HepG2 (cell line): ENCODE measurements at regions not wholly inside any gene's neighbourhood (a gene's known extent, or its start where the extent isn't known, plus 50 kb on each side); places are given as distances from the start of the nearest gene placed in this dataset.

ENCODE experiments used
- ATAC-seq: fragments of 200-7000 bp; cut with Tn5 transposase; 3 replicates; pipeline ENCODE4 v1.9.1; 2020; ENCODE audit warnings: mild to moderate bottlenecking, moderate library complexity
- BruUV-seq: library from RNA; stranded (reverse); fragments of 400-500 nt; replicated peaks from 2 replicates; lab custom pipeline; 2021; lab: Mats Ljungman, UMichigan
- CTCF ChIA-PET: fragments of 300-600 bp; formaldehyde crosslinking; extraction: SDS; loops from one replicate; lab custom pipeline; 2021; ENCODE audit warnings: low total read pairs, inconsistent platforms, low intra/inter-chr PET ratio; lab: Yijun Ruan, JAX
- POLR2A ChIA-PET: fragments of 350-600 bp; sonication (Branson Sonifier 250); formaldehyde crosslinking; loops from one replicate; lab custom pipeline; 2020; ENCODE audit warnings: antibody characterized with exemption, inconsistent platforms; lab: Yijun Ruan, JAX
- DNase-seq: peaks from one replicate; pipeline ENCODE4 v3.0.0-alpha.2; 2015; ENCODE audit warnings: low spot score
- FAIRE-seq: peaks from 3 replicates; lab custom pipeline; 2011; peaks lifted over from hg19 to GRCh38; lab: Jason Lieb, UNC
- H2AFZ ChIP-seq: one replicate; pipeline ENCODE4 v1.6.1; 2011; ENCODE audit warnings: low read length, inconsistent platforms
- H3K27ac ChIP-seq: fragments of 300-600 bp; 3 replicates; pipeline ENCODE4 v1.8.0; 2011; ENCODE audit warnings: mixed run types, mild to moderate bottlenecking, mixed read lengths, low read length, inconsistent platforms; ENCODE audit not compliant: insufficient read depth; ENCODE audit errors: extremely low read length
- H3K27me3 ChIP-seq, 2 experiments: fragments of 200-600 bp in 1 of 2; 2 replicates in 1 of 2; 3 replicates in 1 of 2; pipeline versions ENCODE4 v1.6.0 to v1.8.0; 2011; ENCODE audit warnings: low read length in 2 of 2, mild to moderate bottlenecking in 2 of 2, moderate library complexity in 2 of 2, inconsistent platforms in 1 of 2; ENCODE audit not compliant: insufficient read depth in 2 of 2, control insufficient read depth in 1 of 2
- H3K36me3 ChIP-seq, 2 experiments: fragments of 200-600 bp in 1 of 2; replicated peaks in 1 of 2; 2 replicates in 1 of 2; 3 replicates in 1 of 2; pipeline versions ENCODE4 v1.5.1 to v1.8.0; 2011; ENCODE audit warnings: low read length in 2 of 2, inconsistent platforms in 1 of 2; ENCODE audit not compliant: insufficient read depth in 2 of 2, control insufficient read depth in 1 of 2
- H3K4me1 ChIP-seq: 2 replicates; pipeline ENCODE4 v1.5.1; 2012; ENCODE audit warnings: low read length, inconsistent platforms; ENCODE audit not compliant: insufficient read depth
- H3K4me2 ChIP-seq: 2 replicates; pipeline ENCODE4 v1.6.0; 2011; ENCODE audit warnings: low read depth, low read length, inconsistent platforms
- H3K4me3 ChIP-seq, 3 experiments: fragments of 200-600 bp in 1 of 3; sonication (generic), shearing (Covaris generic) in 1 of 3; replicated peaks in 1 of 3; 2 replicates each; pipeline ENCODE4 v1.5.1; 2011 to 2016; ENCODE audit warnings: low read length in 3 of 3, inconsistent platforms in 2 of 3, low read depth in 2 of 3, mild to moderate bottlenecking in 2 of 3, control low read depth in 1 of 3, mixed read lengths in 1 of 3; ENCODE audit not compliant: insufficient read depth in 1 of 3
- H3K79me2 ChIP-seq: one replicate; pipeline ENCODE4 v1.6.1; 2011; ENCODE audit warnings: low read length, inconsistent platforms; ENCODE audit not compliant: insufficient read depth
- H3K9ac ChIP-seq: 2 replicates; pipeline ENCODE4 v1.6.0; 2011; ENCODE audit warnings: mild to moderate bottlenecking, low read depth, low read length, inconsistent platforms; ENCODE audit not compliant: insufficient read depth
- H3K9me3 ChIP-seq: 2 replicates; pipeline ENCODE4 v1.5.1; 2012; ENCODE audit warnings: mild to moderate bottlenecking, low read length
- H4K20me1 ChIP-seq: 2 replicates; pipeline ENCODE4 v1.6.0; 2011; ENCODE audit warnings: inconsistent platforms, mild to moderate bottlenecking, low read length, moderate library complexity; ENCODE audit not compliant: insufficient read depth
- ATF7 ChIP-seq, 2 experiments: fragments of 450-650 bp in 1 of 2; sonication (generic) in 1 of 2; formaldehyde crosslinking in 1 of 2; IDR thresholded peaks; 2 replicates each; pipeline versions ENCODE4 v1.4.0 to v1.6.1; 2016 to 2020; ENCODE audit warnings: antibody characterized with exemption in 1 of 2, mild to moderate bottlenecking in 1 of 2, missing genetic modification reagents in 1 of 2
- ATRX ChIP-seq: sonication (generic); formaldehyde crosslinking; IDR thresholded peaks from 2 replicates; pipeline ENCODE4 v1.4.0; 2020; ENCODE audit warnings: missing genetic modification reagents, borderline replicate concordance
- CREB1 ChIP-seq, 2 experiments: fragments of 450-650 bp in 1 of 2; IDR thresholded peaks; 2 replicates each; pipeline ENCODE4 v1.6.1; 2016 to 2017; ENCODE audit warnings: control low read depth in 1 of 2, mild to moderate bottlenecking in 1 of 2, missing compliant biosample characterization in 1 of 2, missing genetic modification characterization in 1 of 2
- EZH2 ChIP-seq: conservative IDR thresholded peaks from 2 replicates; pipeline ENCODE4 v1.6.1; 2012; ENCODE audit warnings: mild to moderate bottlenecking, low read depth, low read length, moderate library complexity
- SATB2 ChIP-seq: sonication (generic); formaldehyde crosslinking; IDR thresholded peaks from 2 replicates; pipeline ENCODE4 v1.5.0; 2020; ENCODE audit warnings: missing genetic modification reagents
- SUZ12 ChIP-seq: fragments of 150-350 bp; IDR thresholded peaks from 2 replicates; pipeline ENCODE4 v1.6.1; 2014; ENCODE audit warnings: low read depth, low read length
- THAP7 ChIP-seq: sonication (generic); formaldehyde crosslinking; IDR thresholded peaks from 2 replicates; pipeline ENCODE4 v1.8.1; 2023; ENCODE audit warnings: mild to moderate bottlenecking, missing genetic modification reagents
- YEATS2 ChIP-seq: sonication (generic); formaldehyde crosslinking; IDR thresholded peaks from 2 replicates; pipeline ENCODE4 v1.4.0; 2020; ENCODE audit warnings: missing genetic modification reagents, borderline replicate concordance
- ZNF451 ChIP-seq: sonication (generic); formaldehyde crosslinking; IDR thresholded peaks from 2 replicates; pipeline ENCODE4 v1.5.0; 2020; ENCODE audit warnings: mild to moderate bottlenecking, missing genetic modification reagents
- ZNF691 ChIP-seq: sonication (generic); formaldehyde crosslinking; IDR thresholded peaks from 2 replicates; pipeline ENCODE4 v1.4.0; 2020; ENCODE audit warnings: missing genetic modification reagents, low read depth, mild to moderate bottlenecking, borderline replicate concordance
- ZNF724P ChIP-seq: sonication (generic); formaldehyde crosslinking; IDR thresholded peaks from 2 replicates; pipeline ENCODE4 v1.8.0; 2022; ENCODE audit warnings: missing genetic modification reagents, borderline replicate concordance
- ZNF766 ChIP-seq: sonication (generic); formaldehyde crosslinking; IDR thresholded peaks from 2 replicates; pipeline ENCODE4 v1.5.0; 2020; ENCODE audit warnings: missing genetic modification reagents, borderline replicate concordance
- ZNF790 ChIP-seq: sonication (generic); formaldehyde crosslinking; IDR thresholded peaks from 2 replicates; pipeline ENCODE4 v1.8.0; 2022; ENCODE audit warnings: missing genetic modification reagents, mild to moderate bottlenecking, borderline replicate concordance
- ZSCAN20 ChIP-seq: sonication (generic); formaldehyde crosslinking; IDR thresholded peaks from 2 replicates; pipeline ENCODE4 v1.4.0; 2020; ENCODE audit warnings: missing genetic modification reagents, mild to moderate bottlenecking, borderline replicate concordance
- WGBS: methylation state at CpG from one replicate; pipeline ENCODE4 v1.1.6; 2017; ENCODE audit warnings: low lambda C conversion rate; 5-methylcytosine and 5-hydroxymethylcytosine counted together
- in situ Hi-C: cut with HindIII; loops from 2 replicates; pipeline ENCODE4 v1.10.0; 2017; ENCODE audit warnings: low pct_unique_long_range_greater_than_20kb; ENCODE audit not compliant: extremely low pct_ligation_motif_present
- intact Hi-C: fragments of 100-400 bp; cut with micrococcal nuclease; formaldehyde crosslinking; loops from one replicate; pipeline ENCODE4 v1.10.0; 2022; ENCODE audit not compliant: unreplicated experiment
- TF ChIP-seq, protein P1 (sequence below): IDR thresholded peaks from 2 replicates; pipeline ENCODE4 v1.6.1; 2018; ENCODE audit warnings: missing genetic modification reagents, mild to moderate bottlenecking, missing compliant biosample characterization
- TF ChIP-seq, protein P2 (sequence below): sonication (generic); formaldehyde crosslinking; IDR thresholded peaks from 2 replicates; pipeline ENCODE4 v1.4.0; 2020; ENCODE audit warnings: missing genetic modification reagents

DNA sequence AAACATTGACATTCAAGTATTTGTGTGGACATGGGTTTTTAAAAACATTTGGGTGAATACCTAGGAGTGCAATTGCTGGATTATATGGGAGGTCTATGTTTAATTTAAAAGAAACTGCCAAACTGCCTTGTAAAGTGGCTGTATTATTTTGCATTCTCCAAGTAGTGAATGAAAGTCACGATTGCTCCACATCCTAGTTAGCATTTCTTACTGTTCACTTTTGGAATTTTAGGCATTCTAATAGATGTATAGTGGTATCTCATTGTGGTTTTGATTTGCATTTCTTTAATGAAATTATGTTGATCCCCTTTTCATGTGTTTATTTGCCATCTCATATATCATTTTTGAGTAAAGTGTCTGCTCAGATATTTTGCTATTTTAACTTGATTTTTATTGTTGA lies 159.5 kb downstream of the FOXG1 start:
- Histone ChIP-seq H3K27ac (no peak overlapping the region), H3K4me3 (no peak overlapping the region), H3K27me3 (no peaks in the 10 kb centered on the region), H4K20me1 (no peaks in the 10 kb centered on the region), H3K9ac (no peak overlapping the region), H3K79me2 (no peaks in the 10 kb centered on the region), H2AFZ (no peak overlapping the region), H3K4me1 (no peaks in the 10 kb centered on the region), H3K36me3 (no peaks in the 10 kb centered on the region), H3K9me3 (peaks cover 55% of the 10 kb centered on the region), H3K4me2 (no peak overlapping the region)
- no peak for ATAC-seq
- no peak for FAIRE-seq
- ChIA-PET POLR2A (no interaction called here), CTCF (no interaction called here)
- no TSS peak for BruUV-seq
- intact Hi-C loops (no loop called here), in situ Hi-C loops (no loop called here)
- DNase-seq = no peak
- TF ChIP-seq ZNF691 (CRISPR knock-in tag) (no peak), YEATS2 (CRISPR knock-in tag) (no peak), SATB2 (CRISPR knock-in tag) (no peak), ZNF724P (CRISPR knock-in tag) (no peak), THAP7 (CRISPR knock-in tag) (no peak)
- 2% methylated on average over 1 of the region's 1 CpG for WGBS

- no peak for ATAC-seq
- H4K20me1 ChIP-seq = no peaks in the 10 kb centered on the region
- in situ Hi-C loops = no loop called here
- no peaks in the 10 kb centered on the region for H3K4me1 ChIP-seq
- CTCF ChIA-PET = no interaction called here
- H3K9me3 ChIP-seq = peaks cover 85% of the 10 kb centered on the region
- H3K27me3 ChIP-seq = no peaks in the 10 kb centered on the region
- no peak overlapping the region for H3K9ac ChIP-seq
- H3K4me3 ChIP-seq = no peak overlapping the region
- H3K79me2 ChIP-seq = no peaks in the 10 kb centered on the region
- H2AFZ ChIP-seq = no peak overlapping the region
- BruUV-seq = no TSS peak
- no peak overlapping the region for H3K4me2 ChIP-seq
- DNase-seq = no peak
- WGBS = under 1% methylated on average over 2 of the region's 2 CpGs
- intact Hi-C loops = no loop called here
- POLR2A ChIA-PET = no interaction called here
- no peaks in the 10 kb centered on the region for H3K36me3 ChIP-seq
- no peak for FAIRE-seq
- no peak overlapping the region for H3K27ac ChIP-seq
- TF ChIP-seq ZNF790 (CRISPR knock-in tag) = no peak
- no peak for TF ChIP-seq EZH2
- TF ChIP-seq, protein P1, sequence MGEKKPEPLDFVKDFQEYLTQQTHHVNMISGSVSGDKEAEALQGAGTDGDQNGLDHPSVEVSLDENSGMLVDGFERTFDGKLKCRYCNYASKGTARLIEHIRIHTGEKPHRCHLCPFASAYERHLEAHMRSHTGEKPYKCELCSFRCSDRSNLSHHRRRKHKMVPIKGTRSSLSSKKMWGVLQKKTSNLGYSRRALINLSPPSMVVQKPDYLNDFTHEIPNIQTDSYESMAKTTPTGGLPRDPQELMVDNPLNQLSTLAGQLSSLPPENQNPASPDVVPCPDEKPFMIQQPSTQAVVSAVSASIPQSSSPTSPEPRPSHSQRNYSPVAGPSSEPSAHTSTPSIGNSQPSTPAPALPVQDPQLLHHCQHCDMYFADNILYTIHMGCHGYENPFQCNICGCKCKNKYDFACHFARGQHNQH (CRISPR knock-in tag) = no peak
- TF ChIP-seq ATRX (CRISPR knock-in tag) = no peak
- no peak for TF ChIP-seq SUZ12
- peak; percentile 95 for TF ChIP-seq CREB1 (IDR thresholded peaks at IDR 0.05)
- no peak for TF ChIP-seq CREB1 (CRISPR knock-in tag; IDR thresholded peaks at IDR 0.05)
- TF ChIP-seq, protein P2, sequence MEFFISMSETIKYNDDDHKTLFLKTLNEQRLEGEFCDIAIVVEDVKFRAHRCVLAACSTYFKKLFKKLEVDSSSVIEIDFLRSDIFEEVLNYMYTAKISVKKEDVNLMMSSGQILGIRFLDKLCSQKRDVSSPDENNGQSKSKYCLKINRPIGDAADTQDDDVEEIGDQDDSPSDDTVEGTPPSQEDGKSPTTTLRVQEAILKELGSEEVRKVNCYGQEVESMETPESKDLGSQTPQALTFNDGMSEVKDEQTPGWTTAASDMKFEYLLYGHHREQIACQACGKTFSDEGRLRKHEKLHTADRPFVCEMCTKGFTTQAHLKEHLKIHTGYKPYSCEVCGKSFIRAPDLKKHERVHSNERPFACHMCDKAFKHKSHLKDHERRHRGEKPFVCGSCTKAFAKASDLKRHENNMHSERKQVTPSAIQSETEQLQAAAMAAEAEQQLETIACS (CRISPR knock-in tag) = no peak
- TF ChIP-seq ATF7 (IDR thresholded peaks at IDR 0.05) = peak; percentile 97
- no peak for TF ChIP-seq ATF7 (CRISPR knock-in tag; IDR thresholded peaks at IDR 0.05)
- no peak for TF ChIP-seq ZNF766 (CRISPR knock-in tag)
- TF ChIP-seq ZNF451 = no peak
- no peak for TF ChIP-seq ZSCAN20 (CRISPR knock-in tag)
Observed at GRCh38 chr14:28931999-28932398, 165.4 kb downstream of the FOXG1 start.
